ENCODE measurements at regions not wholly inside any gene's neighbourhood (a gene's known extent, or its start where the extent isn't known, plus 50 kb on each side); places are given as distances from the start of the nearest gene placed in this dataset.

DNA sequence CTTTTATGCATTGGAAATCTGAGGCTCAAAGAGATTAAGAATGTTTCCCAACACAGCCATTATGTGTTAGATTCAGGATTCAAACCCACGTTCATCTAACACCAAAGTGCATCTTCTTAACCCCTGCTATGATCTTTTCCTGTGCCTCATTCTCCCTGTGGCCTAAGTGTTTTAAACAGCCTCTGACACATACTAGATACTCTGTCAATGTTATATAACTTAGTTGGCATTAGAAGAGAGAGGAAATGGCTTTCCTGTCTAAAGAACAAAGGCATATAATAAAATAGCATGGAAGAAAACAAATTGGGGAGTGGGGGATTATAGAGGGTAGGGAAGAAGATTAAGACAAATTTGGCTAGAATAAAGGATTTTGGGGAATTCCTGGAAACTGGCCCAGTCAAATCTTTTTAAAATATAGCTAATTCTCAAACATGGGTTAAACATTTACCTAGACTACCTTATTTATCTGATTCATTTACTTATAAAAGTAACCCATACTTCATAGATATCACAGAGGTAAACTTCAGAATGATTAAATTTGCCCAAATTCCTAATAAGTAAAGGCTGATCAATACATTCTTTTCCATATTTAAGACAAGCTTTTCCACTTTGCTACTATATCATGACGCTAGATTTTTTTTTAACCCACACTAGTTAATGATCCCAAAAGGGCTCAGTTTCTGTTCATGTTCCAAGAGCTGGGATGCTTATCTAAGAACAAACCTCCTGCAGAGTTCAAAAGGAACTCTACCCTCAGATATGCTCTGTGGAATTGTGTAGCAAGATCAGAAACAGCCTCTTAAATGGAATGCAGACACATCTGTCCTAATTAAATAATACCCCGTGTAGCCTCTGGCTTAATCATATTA is 122.9 kb upstream of the PTPRG start:
- TF ChIP-seq, protein P1, sequence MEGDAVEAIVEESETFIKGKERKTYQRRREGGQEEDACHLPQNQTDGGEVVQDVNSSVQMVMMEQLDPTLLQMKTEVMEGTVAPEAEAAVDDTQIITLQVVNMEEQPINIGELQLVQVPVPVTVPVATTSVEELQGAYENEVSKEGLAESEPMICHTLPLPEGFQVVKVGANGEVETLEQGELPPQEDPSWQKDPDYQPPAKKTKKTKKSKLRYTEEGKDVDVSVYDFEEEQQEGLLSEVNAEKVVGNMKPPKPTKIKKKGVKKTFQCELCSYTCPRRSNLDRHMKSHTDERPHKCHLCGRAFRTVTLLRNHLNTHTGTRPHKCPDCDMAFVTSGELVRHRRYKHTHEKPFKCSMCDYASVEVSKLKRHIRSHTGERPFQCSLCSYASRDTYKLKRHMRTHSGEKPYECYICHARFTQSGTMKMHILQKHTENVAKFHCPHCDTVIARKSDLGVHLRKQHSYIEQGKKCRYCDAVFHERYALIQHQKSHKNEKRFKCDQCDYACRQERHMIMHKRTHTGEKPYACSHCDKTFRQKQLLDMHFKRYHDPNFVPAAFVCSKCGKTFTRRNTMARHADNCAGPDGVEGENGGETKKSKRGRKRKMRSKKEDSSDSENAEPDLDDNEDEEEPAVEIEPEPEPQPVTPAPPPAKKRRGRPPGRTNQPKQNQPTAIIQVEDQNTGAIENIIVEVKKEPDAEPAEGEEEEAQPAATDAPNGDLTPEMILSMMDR (conservative IDR thresholded peaks at IDR 0.05; ENCODE audit: low read depth in 2 of 2): no peak
- TF ChIP-seq EZH2 (IDR thresholded peaks at IDR 0.05; ENCODE audit: low read depth, unreplicated experiment) (no peak), REST (IDR thresholded peaks at IDR 0.05; ENCODE audit: unreplicated experiment) (no peak), CREB1 (CRISPR knock-in tag; IDR thresholded peaks at IDR 0.05; ENCODE audit: low read depth) (no peak), POLR2AphosphoS5 (IDR thresholded peaks at IDR 0.05; ENCODE audit: low read depth) (no peak), EZH2phosphoT487 (IDR thresholded peaks at IDR 0.05; ENCODE audit: unreplicated experiment) (no peak), STAT1 (IDR thresholded peaks at IDR 0.05; ENCODE audit: unreplicated experiment) (no peak), JUNB (IDR thresholded peaks at IDR 0.05; ENCODE audit: unreplicated experiment) (no peak), NANOG (IDR thresholded peaks at IDR 0.05; ENCODE audit: borderline replicate concordance) (no peak), ZNF114 (CRISPR knock-in tag; IDR thresholded peaks at IDR 0.05) (no peak), ZNF462 (CRISPR knock-in tag; IDR thresholded peaks at IDR 0.05) (no peak)
- TF ChIP-seq, protein P2, sequence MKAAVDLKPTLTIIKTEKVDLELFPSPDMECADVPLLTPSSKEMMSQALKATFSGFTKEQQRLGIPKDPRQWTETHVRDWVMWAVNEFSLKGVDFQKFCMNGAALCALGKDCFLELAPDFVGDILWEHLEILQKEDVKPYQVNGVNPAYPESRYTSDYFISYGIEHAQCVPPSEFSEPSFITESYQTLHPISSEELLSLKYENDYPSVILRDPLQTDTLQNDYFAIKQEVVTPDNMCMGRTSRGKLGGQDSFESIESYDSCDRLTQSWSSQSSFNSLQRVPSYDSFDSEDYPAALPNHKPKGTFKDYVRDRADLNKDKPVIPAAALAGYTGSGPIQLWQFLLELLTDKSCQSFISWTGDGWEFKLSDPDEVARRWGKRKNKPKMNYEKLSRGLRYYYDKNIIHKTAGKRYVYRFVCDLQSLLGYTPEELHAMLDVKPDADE (IDR thresholded peaks at IDR 0.05): no peak
